A549 (cell line): ENCODE measurements at regions not wholly inside any gene's neighbourhood (a gene's known extent, or its start where the extent isn't known, plus 50 kb on each side); places are given as distances from the start of the nearest gene placed in this dataset.

Source experiments
- CBX8 ChIP-seq: fragments of 200-600 bp; sonication (generic); IDR thresholded peaks from 2 replicates; pipeline ENCODE4 v1.6.1; 2016
- ESRRA ChIP-seq: fragments of 150-350 bp; IDR thresholded peaks from 2 replicates; pipeline ENCODE4 v1.6.1; 2014; ENCODE audit warnings: mild to moderate bottlenecking, low read length, borderline replicate concordance
- FOXS1 ChIP-seq: fragments of 250-450 bp; sonication (Bioruptor Pico); IDR thresholded peaks from 2 replicates; pipeline ENCODE4 v1.5.0; 2020; ENCODE audit warnings: mild to moderate bottlenecking, moderate library complexity
- RAD21 ChIP-seq, 2 experiments: fragments of >200 bp in 1 of 2; sonication (Bioruptor Twin) in 1 of 2; formaldehyde crosslinking in 1 of 2; IDR thresholded peaks in 1 of 2; conservative IDR thresholded peaks in 1 of 2; 2 replicates in 1 of 2; 3 replicates in 1 of 2; pipeline ENCODE4 v1.6.1; 2012 to 2018; ENCODE audit warnings: inconsistent platforms in 1 of 2
- TF ChIP-seq, protein P1 (sequence below): IDR thresholded peaks from 2 replicates; pipeline ENCODE4 v1.6.1; 2012
- TF ChIP-seq, protein P2 (sequence below): fragments of >200 bp; sonication (Bioruptor Twin); formaldehyde crosslinking; IDR thresholded peaks from 3 replicates; pipeline ENCODE4 v1.5.1; 2016

DNA sequence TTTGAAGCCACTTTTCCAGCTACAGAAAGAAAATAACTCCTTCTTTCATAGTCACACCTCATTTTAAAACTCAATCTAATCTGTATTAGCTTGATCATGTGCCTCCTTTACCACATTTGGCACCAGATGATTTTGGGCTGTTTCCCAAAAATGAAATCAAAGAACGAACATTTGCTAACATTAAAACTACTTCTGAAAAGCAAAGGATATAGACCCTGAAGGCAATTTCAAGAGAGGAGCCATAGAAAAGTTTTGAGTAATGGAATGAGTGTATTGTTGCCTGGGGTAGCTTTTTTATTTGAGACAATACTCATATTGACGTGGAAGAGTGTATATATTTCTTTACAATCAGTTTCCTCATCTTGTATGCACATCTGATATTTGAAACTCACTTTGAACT, 152.8 kb upstream of the TBL1XR1 start:
- TF ChIP-seq, protein P1, sequence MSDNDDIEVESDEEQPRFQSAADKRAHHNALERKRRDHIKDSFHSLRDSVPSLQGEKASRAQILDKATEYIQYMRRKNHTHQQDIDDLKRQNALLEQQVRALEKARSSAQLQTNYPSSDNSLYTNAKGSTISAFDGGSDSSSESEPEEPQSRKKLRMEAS = no peak
- TF ChIP-seq, protein P2, sequence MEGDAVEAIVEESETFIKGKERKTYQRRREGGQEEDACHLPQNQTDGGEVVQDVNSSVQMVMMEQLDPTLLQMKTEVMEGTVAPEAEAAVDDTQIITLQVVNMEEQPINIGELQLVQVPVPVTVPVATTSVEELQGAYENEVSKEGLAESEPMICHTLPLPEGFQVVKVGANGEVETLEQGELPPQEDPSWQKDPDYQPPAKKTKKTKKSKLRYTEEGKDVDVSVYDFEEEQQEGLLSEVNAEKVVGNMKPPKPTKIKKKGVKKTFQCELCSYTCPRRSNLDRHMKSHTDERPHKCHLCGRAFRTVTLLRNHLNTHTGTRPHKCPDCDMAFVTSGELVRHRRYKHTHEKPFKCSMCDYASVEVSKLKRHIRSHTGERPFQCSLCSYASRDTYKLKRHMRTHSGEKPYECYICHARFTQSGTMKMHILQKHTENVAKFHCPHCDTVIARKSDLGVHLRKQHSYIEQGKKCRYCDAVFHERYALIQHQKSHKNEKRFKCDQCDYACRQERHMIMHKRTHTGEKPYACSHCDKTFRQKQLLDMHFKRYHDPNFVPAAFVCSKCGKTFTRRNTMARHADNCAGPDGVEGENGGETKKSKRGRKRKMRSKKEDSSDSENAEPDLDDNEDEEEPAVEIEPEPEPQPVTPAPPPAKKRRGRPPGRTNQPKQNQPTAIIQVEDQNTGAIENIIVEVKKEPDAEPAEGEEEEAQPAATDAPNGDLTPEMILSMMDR = no peak
- TF ChIP-seq ESRRA = no peak
- no peak for TF ChIP-seq CBX8
- no peak for TF ChIP-seq FOXS1 (CRISPR knock-in tag)
- no peak for TF ChIP-seq RAD21 (conservative IDR thresholded peaks at IDR 0.05 in 1 of 2, IDR thresholded peaks at IDR 0.05 in 1 of 2)
